Gastroesophageal sphincter (tissue), 3 donors: ENCODE measurements at regions not wholly inside any gene's neighbourhood (a gene's known extent, or its start where the extent isn't known, plus 50 kb on each side); places are given as distances from the start of the nearest gene placed in this dataset.

ENCODE experiments used
- CTCF ChIP-seq, 4 experiments: fragments of 200-600 bp in 2 of 4; fragments of 450-650 bp in 2 of 4; sonication (generic) in 1 of 4; IDR thresholded peaks; one replicate each; pipeline ENCODE4 v1.5.1; 2017 to 2019; ENCODE audit warnings: antibody characterized with exemption in 4 of 4, mild to moderate bottlenecking in 2 of 4, moderate library complexity in 2 of 4
- EP300 ChIP-seq: sonication (generic); formaldehyde crosslinking; IDR thresholded peaks from one replicate; pipeline ENCODE4 v1.6.1; 2017; ENCODE audit warnings: antibody characterized with exemption, mild to moderate bottlenecking
- POLR2A ChIP-seq, 2 donors: fragments of 450-650 bp; IDR thresholded peaks; one replicate each; pipeline ENCODE4 v1.6.1; 2017; ENCODE audit warnings: antibody characterized with exemption in 2 of 2, mild to moderate bottlenecking in 2 of 2, moderate library complexity in 1 of 2

- TF ChIP-seq CTCF (IDR thresholded peaks at IDR 0.05), result no peak
- no peak for TF ChIP-seq EP300
- no peak for TF ChIP-seq POLR2A (IDR thresholded peaks at IDR 0.05)
Measured at GRCh38 chr1:199311478-199312262, 672.8 kb downstream of the PTPRC start.
